Keratinocyte (primary cell): ENCODE measurements at regions not wholly inside any gene's neighbourhood (a gene's known extent, or its start where the extent isn't known, plus 50 kb on each side); places are given as distances from the start of the nearest gene placed in this dataset.

Experiments
- DNase-seq: peaks from one replicate; pipeline ENCODE4 v3.0.0-alpha.2; 2011; ENCODE audit warnings: low read depth, missing footprints, low spot score
- FAIRE-seq: peaks from 2 replicates; lab custom pipeline; 2011; peaks lifted over from hg19 to GRCh38; lab: Jason Lieb, UNC
- H2AFZ ChIP-seq: 2 replicates; pipeline ENCODE4 v1.6.0; 2012; ENCODE audit warnings: low read length, control low read depth, inconsistent platforms; ENCODE audit not compliant: control insufficient read depth
- H3K27ac ChIP-seq: 2 replicates; pipeline ENCODE4 v1.5.1; 2011; ENCODE audit warnings: low read length; ENCODE audit not compliant: control insufficient read depth, insufficient read depth
- H3K27me3 ChIP-seq: 3 replicates; pipeline ENCODE4 v1.6.0; 2011; ENCODE audit warnings: low read length; ENCODE audit not compliant: control insufficient read depth, insufficient read depth; ENCODE audit errors: extremely low read depth
- H3K36me3 ChIP-seq, 2 experiments: 2 replicates in 1 of 2; 3 replicates in 1 of 2; pipeline ENCODE4 v1.5.1; 2011; ENCODE audit warnings: low read length in 2 of 2, mild to moderate bottlenecking in 1 of 2; ENCODE audit not compliant: control insufficient read depth in 2 of 2, insufficient read depth in 2 of 2; ENCODE audit errors: extremely low read depth in 1 of 2
- H3K4me1 ChIP-seq: 3 replicates; pipeline ENCODE4 v1.5.1; 2011; ENCODE audit warnings: low read length; ENCODE audit not compliant: control insufficient read depth, insufficient read depth; ENCODE audit errors: extremely low read depth
- H3K4me2 ChIP-seq: 3 replicates; pipeline ENCODE4 v1.6.0; 2011; ENCODE audit warnings: low read depth, low read length; ENCODE audit not compliant: control insufficient read depth, insufficient read depth; ENCODE audit errors: extremely low read depth
- H3K4me3 ChIP-seq, 3 experiments: fragments of 200-600 bp in 1 of 3; sonication (generic) in 1 of 3; 2 replicates in 2 of 3; 3 replicates in 1 of 3; pipeline ENCODE4 v1.5.1; 2011 to 2016; ENCODE audit warnings: low read length in 3 of 3, mild to moderate bottlenecking in 3 of 3, control low read depth in 2 of 3, inconsistent platforms in 1 of 3, low read depth in 1 of 3, mixed read lengths in 1 of 3, mixed run types in 1 of 3, moderate library complexity in 1 of 3; ENCODE audit not compliant: control insufficient read depth in 2 of 3, insufficient read depth in 2 of 3; ENCODE audit errors: extremely low read depth in 1 of 3
- H3K79me2 ChIP-seq: 2 replicates; pipeline ENCODE4 v1.6.0; 2012; ENCODE audit warnings: low read length; ENCODE audit not compliant: control insufficient read depth, insufficient read depth
- H3K9ac ChIP-seq: 3 replicates; pipeline ENCODE4 v1.6.0; 2011; ENCODE audit warnings: low read length; ENCODE audit not compliant: control insufficient read depth, insufficient read depth; ENCODE audit errors: extremely low read depth
- H3K9me1 ChIP-seq: 3 replicates; pipeline ENCODE4 v1.6.0; 2011; ENCODE audit warnings: low read length; ENCODE audit not compliant: control insufficient read depth, insufficient read depth; ENCODE audit errors: extremely low read depth
- H3K9me3 ChIP-seq: 2 replicates; pipeline ENCODE4 v1.5.1; 2012; ENCODE audit warnings: low read depth, low read length; ENCODE audit not compliant: control insufficient read depth
- H4K20me1 ChIP-seq: 3 replicates; pipeline ENCODE4 v1.6.0; 2011; ENCODE audit warnings: low read length; ENCODE audit not compliant: control insufficient read depth, insufficient read depth; ENCODE audit errors: extremely low read depth
- EZH2 ChIP-seq: IDR thresholded peaks from one replicate; pipeline ENCODE4 v1.6.1; 2012; ENCODE audit warnings: inconsistent platforms, mild to moderate bottlenecking, low read length, moderate library complexity
- dilution Hi-C: fragments of 300-500 bp; cut with MboI; formaldehyde crosslinking; loops from one replicate; pipeline ENCODE4 v1.7.0; 2020; ENCODE audit warnings: low sequenced_read_pairs; ENCODE audit not compliant: extremely low pct_ligation_motif_present
- TF ChIP-seq, protein P1 (sequence below), 3 experiments: IDR thresholded peaks in 1 of 3; conservative IDR thresholded peaks in 1 of 3; optimal IDR thresholded peaks in 1 of 3; 2 replicates in 2 of 3; 3 replicates in 1 of 3; pipeline versions ENCODE3 to v1.5.1; 2011; ENCODE audit warnings: low read length in 3 of 3, mild to moderate bottlenecking in 3 of 3, moderate library complexity in 2 of 3, control low read depth in 1 of 3, inconsistent platforms in 1 of 3; ENCODE audit not compliant: insufficient read depth in 2 of 3; ENCODE audit errors: extremely low read depth in 1 of 3

DNA sequence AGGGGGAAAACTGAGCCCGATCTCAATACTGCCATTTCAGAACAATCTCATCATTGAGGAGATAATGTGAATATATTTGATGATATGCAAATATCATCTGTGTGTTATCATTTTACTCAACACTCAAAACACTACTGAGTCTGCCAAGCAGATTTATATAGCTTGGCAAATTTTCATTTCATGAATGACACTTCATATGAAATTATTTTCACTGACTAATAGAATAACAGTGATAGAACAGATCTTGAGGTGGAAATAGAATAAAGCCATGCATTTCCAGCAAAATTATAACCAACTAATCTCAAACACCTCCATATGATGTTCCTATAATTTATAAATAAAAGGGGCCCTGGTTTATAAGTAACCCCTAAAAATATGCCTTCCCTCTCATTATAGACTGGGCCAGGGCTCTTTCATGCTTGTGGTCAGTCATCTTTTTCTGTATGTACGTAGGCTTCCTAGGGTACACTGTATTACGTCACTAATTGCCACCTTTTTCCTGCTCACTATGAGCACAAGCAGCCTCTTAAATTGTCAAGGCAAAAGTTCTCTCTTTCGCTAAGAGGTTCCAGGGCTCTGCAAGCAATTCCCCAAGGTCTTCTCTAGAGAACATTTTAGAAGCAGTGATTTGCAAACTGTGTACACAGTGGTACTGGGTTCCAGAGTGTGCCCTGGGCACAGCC is 197.1 kb upstream of the FOXN3 start:
- H3K9me3 ChIP-seq = no peaks in the 10 kb centered on the region
- no peak for TF ChIP-seq EZH2
- TF ChIP-seq, protein P1, sequence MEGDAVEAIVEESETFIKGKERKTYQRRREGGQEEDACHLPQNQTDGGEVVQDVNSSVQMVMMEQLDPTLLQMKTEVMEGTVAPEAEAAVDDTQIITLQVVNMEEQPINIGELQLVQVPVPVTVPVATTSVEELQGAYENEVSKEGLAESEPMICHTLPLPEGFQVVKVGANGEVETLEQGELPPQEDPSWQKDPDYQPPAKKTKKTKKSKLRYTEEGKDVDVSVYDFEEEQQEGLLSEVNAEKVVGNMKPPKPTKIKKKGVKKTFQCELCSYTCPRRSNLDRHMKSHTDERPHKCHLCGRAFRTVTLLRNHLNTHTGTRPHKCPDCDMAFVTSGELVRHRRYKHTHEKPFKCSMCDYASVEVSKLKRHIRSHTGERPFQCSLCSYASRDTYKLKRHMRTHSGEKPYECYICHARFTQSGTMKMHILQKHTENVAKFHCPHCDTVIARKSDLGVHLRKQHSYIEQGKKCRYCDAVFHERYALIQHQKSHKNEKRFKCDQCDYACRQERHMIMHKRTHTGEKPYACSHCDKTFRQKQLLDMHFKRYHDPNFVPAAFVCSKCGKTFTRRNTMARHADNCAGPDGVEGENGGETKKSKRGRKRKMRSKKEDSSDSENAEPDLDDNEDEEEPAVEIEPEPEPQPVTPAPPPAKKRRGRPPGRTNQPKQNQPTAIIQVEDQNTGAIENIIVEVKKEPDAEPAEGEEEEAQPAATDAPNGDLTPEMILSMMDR (optimal IDR thresholded peaks at IDR 0.05 in 1 of 3, IDR thresholded peaks at IDR 0.05 in 1 of 3, conservative IDR thresholded peaks at IDR 0.05 in 1 of 3; ENCODE audit: extremely low read depth in 1 of 3, insufficient read depth in 2 of 3, low read length in 3 of 3) = no peak
- H3K27ac ChIP-seq = no peak overlapping the region
- FAIRE-seq (no peak), DNase-seq (no peak)
- H3K4me2 ChIP-seq = no peak overlapping the region
- no peaks in the 10 kb centered on the region for H4K20me1 ChIP-seq
- no peaks in the 10 kb centered on the region for H3K9me1 ChIP-seq
- H3K27me3 ChIP-seq = no peaks in the 10 kb centered on the region
- no peaks in the 10 kb centered on the region for H3K36me3 ChIP-seq
- peaks cover 10% of the 10 kb centered on the region for H3K4me1 ChIP-seq
- no peak overlapping the region for H3K9ac ChIP-seq
- dilution Hi-C loops = no loop called here
- H2AFZ ChIP-seq = no peak overlapping the region
- H3K4me3 ChIP-seq = no peak overlapping the region
- H3K79me2 ChIP-seq = no peaks in the 10 kb centered on the region

DNA sequence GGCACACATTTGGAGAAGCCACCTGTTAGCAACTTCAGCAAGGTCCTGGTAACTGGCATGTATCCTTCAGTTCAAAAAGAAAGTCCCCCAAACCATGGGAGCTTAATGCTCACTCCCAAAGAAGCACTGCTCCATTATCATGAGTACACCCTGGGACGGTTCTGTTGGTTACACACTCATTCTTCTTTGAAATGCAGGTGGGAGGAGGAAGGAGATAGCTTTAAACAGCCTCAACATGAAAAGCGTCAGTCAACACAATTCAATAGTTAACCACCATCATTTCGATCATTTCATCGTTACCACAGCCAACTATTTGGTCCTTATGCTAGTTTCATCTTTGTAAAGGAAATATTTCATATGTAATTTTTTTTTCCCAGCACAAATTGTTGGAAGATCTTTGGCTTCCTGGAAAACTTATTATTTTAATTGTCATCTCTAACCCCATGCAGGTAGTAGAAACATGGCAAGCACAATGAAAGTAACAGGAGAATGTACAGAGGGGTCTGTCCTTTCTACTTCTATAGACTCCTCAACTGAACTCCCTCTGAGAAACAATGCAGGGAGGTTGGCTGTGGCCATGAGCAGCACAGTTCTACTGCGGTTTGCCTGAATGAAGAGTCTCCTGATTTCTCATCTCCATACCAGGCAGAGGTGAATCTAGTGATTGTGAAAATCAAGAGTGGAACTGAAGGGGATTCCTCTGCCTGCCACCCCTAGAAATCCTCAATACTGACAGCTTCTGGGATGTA is 196.4 kb upstream of the FOXN3 start:
- dilution Hi-C loops = no loop called here
- Histone ChIP-seq H3K9me1 (no peaks in the 10 kb centered on the region), H3K4me1 (peaks cover 10% of the 10 kb centered on the region), H3K36me3 (no peaks in the 10 kb centered on the region), H2AFZ (no peak overlapping the region), H3K9me3 (no peaks in the 10 kb centered on the region), H3K79me2 (no peaks in the 10 kb centered on the region), H3K27ac (no peak overlapping the region), H3K4me2 (no peak overlapping the region), H3K4me3 (no peak overlapping the region), H3K9ac (no peak overlapping the region), H3K27me3 (no peaks in the 10 kb centered on the region), H4K20me1 (no peaks in the 10 kb centered on the region)
- no peak for DNase-seq
- no peak for FAIRE-seq
- TF ChIP-seq EZH2 = no peak
- TF ChIP-seq, protein P1 (optimal IDR thresholded peaks at IDR 0.05 in 1 of 3, IDR thresholded peaks at IDR 0.05 in 1 of 3, conservative IDR thresholded peaks at IDR 0.05 in 1 of 3; ENCODE audit: extremely low read depth in 1 of 3, insufficient read depth in 2 of 3, low read length in 3 of 3) = no peak
